ENCODE measurements at regions not wholly inside any gene's neighbourhood (a gene's known extent, or its start where the extent isn't known, plus 50 kb on each side); places are given as distances from the start of the nearest gene placed in this dataset.

- Histone ChIP-seq H3K27ac (no peak overlapping the region), H3K4me1 (replicated peaks in 1 of 2) (no peaks in the 10 kb centered on the region), H3K4me3 (no peak overlapping the region)
- in situ Hi-C loops (cut with MboI; ENCODE audit: low pct_unique_long_range_greater_than_20kb in 2 of 9, low sequenced_read_pairs in 9 of 9, unreplicated experiment in 9 of 9) = no loop called here
- no peak for ATAC-seq (replicated peaks in 6 of 8)
- 28 to 100% (median 80%) methylated on average over 1 to 5 of the region's 7 CpGs; no CpG with 5 or more reads in 1 of the 10 experiments for WGBS, 10 experiments
Observed at GRCh38 chrX:20498851-20499635, 232.3 kb upstream of the RPS6KA3 start.

- Histone ChIP-seq H3K4me3 (no peak overlapping the region), H3K4me1 (replicated peaks in 1 of 2) (no peaks in the 10 kb centered on the region), H3K27ac (no peak overlapping the region)
- in situ Hi-C loops (cut with MboI; ENCODE audit: low pct_unique_long_range_greater_than_20kb in 2 of 9, low sequenced_read_pairs in 9 of 9, unreplicated experiment in 9 of 9) = no loop called here
- WGBS, 10 experiments = 0 to 100% (median 69%) methylated on average over 1 to 2 of the region's 2 CpGs; no CpG with 5 or more reads in 5 of the 10 experiments
- peak in 3 of 8 experiments; percentile 39 to 62 (median 58) for ATAC-seq (replicated peaks in 6 of 8)
Observed at GRCh38 chrX:20495575-20495974, 228.9 kb upstream of the RPS6KA3 start.

- 33 to 67% methylated on average over 1 of the region's 1 CpG; no CpG with 5 or more reads in 8 of the 10 experiments for WGBS, 10 experiments
- Histone ChIP-seq H3K4me1 (replicated peaks in 1 of 2) (no peaks in the 10 kb centered on the region), H3K27ac (no peak overlapping the region), H3K4me3 (no peak overlapping the region)
- ATAC-seq (replicated peaks in 6 of 8) = no peak
- in situ Hi-C loops (cut with MboI; ENCODE audit: low pct_unique_long_range_greater_than_20kb in 2 of 9, low sequenced_read_pairs in 9 of 9, unreplicated experiment in 9 of 9) = no loop called here
Observed at GRCh38 chrX:20488473-20488872, 221.8 kb upstream of the RPS6KA3 start.

GRCh38 chrX:20487227-20487626, 220.5 kb upstream of the RPS6KA3 start:
- 14 to 80% (median 57%) methylated on average over 1 of the region's 1 CpG; no CpG with 5 or more reads in 7 of the 10 experiments for WGBS, 10 experiments
- in situ Hi-C loops (cut with MboI; ENCODE audit: low pct_unique_long_range_greater_than_20kb in 2 of 9, low sequenced_read_pairs in 9 of 9, unreplicated experiment in 9 of 9) = no loop called here
- H3K4me1 ChIP-seq (replicated peaks in 1 of 2) = no peaks in the 10 kb centered on the region
- H3K4me3 ChIP-seq = no peak overlapping the region
- ATAC-seq (replicated peaks in 6 of 8) = peak in 7 of 8 experiments; percentile 23 to 62 (median 46)
- no peak overlapping the region for H3K27ac ChIP-seq

GRCh38 chrX:20481632-20482031, 214.9 kb upstream of the RPS6KA3 start:
- Histone ChIP-seq H3K4me1 (replicated peaks in 1 of 2) (no peaks in the 10 kb centered on the region), H3K27ac (no peak overlapping the region), H3K4me3 (no peak overlapping the region)
- no peak for ATAC-seq (replicated peaks in 6 of 8)
- WGBS, 10 experiments = 8 to 83% (median 40%) methylated on average over 1 to 2 of the region's 2 CpGs; no CpG with 5 or more reads in 5 of the 10 experiments
- in situ Hi-C loops (cut with MboI; ENCODE audit: low pct_unique_long_range_greater_than_20kb in 2 of 9, low sequenced_read_pairs in 9 of 9, unreplicated experiment in 9 of 9) = no loop called here

- Histone ChIP-seq H3K27ac (no peak overlapping the region), H3K4me3 (no peak overlapping the region), H3K4me1 (replicated peaks in 1 of 2) (no peaks in the 10 kb centered on the region)
- in situ Hi-C loops (cut with MboI; ENCODE audit: low pct_unique_long_range_greater_than_20kb in 2 of 9, low sequenced_read_pairs in 9 of 9, unreplicated experiment in 9 of 9) = no loop called here
- WGBS, 10 experiments = 38 to 100% (median 94%) methylated on average over 1 to 4 of the region's 4 CpGs; no CpG with 5 or more reads in 2 of the 10 experiments
- ATAC-seq (replicated peaks in 6 of 8) = no peak
Observed at GRCh38 chrX:20479896-20480295, 213.2 kb upstream of the RPS6KA3 start.

GRCh38 chrX:20479048-20479447, 212.3 kb upstream of the RPS6KA3 start:
- Histone ChIP-seq H3K4me1 (replicated peaks in 1 of 2) (no peaks in the 10 kb centered on the region), H3K4me3 (no peak overlapping the region), H3K27ac (no peak overlapping the region)
- ATAC-seq (replicated peaks in 6 of 8) = no peak
- no CpG with 5 or more reads among the region's 2 CpGs for WGBS, 10 experiments
- in situ Hi-C loops (cut with MboI; ENCODE audit: low pct_unique_long_range_greater_than_20kb in 2 of 9, low sequenced_read_pairs in 9 of 9, unreplicated experiment in 9 of 9) = no loop called here

GRCh38 chrX:20477836-20478524, 211.3 kb upstream of the RPS6KA3 start:
- in situ Hi-C loops (cut with MboI; ENCODE audit: low pct_unique_long_range_greater_than_20kb in 2 of 9, low sequenced_read_pairs in 9 of 9, unreplicated experiment in 9 of 9) = no loop called here
- Histone ChIP-seq H3K4me3 (no peak overlapping the region), H3K4me1 (replicated peaks in 1 of 2) (peaks cover 0 to under 1% of the 10 kb centered on the region in 2 donors), H3K27ac (no peak overlapping the region)
- WGBS, 10 experiments = 71 to 100% methylated on average over 3 to 7 of the region's 8 CpGs; no CpG with 5 or more reads in 8 of the 10 experiments
- no peak for ATAC-seq (replicated peaks in 6 of 8)

GRCh38 chrX:20477219-20477618, 210.5 kb upstream of the RPS6KA3 start:
- in situ Hi-C loops (cut with MboI; ENCODE audit: low pct_unique_long_range_greater_than_20kb in 2 of 9, low sequenced_read_pairs in 9 of 9, unreplicated experiment in 9 of 9) = no loop called here
- 0 to 82% (median 55%) methylated on average over 1 to 3 of the region's 3 CpGs; no CpG with 5 or more reads in 6 of the 10 experiments for WGBS, 10 experiments
- no peak overlapping the region for H3K27ac ChIP-seq
- no peak for ATAC-seq (replicated peaks in 6 of 8)
- peaks cover 0 to 9% of the 10 kb centered on the region in 2 donors for H3K4me1 ChIP-seq (replicated peaks in 1 of 2)
- H3K4me3 ChIP-seq = no peak overlapping the region

GRCh38 chrX:20472620-20473258, 206.0 kb upstream of the RPS6KA3 start:
- peak in 5 of 8 experiments; percentile 50 to 81 (median 52) for ATAC-seq (replicated peaks in 6 of 8)
- 11 to 100% (median 70%) methylated on average over 1 to 4 of the region's 4 CpGs; no CpG with 5 or more reads in 4 of the 10 experiments for WGBS, 10 experiments
- in situ Hi-C loops (cut with MboI; ENCODE audit: low pct_unique_long_range_greater_than_20kb in 2 of 9, low sequenced_read_pairs in 9 of 9, unreplicated experiment in 9 of 9) = no loop called here
- H3K4me3 ChIP-seq = no peak overlapping the region
- H3K4me1 ChIP-seq (replicated peaks in 1 of 2) = peaks cover 0 to 18% of the 10 kb centered on the region in 2 donors
- H3K27ac ChIP-seq = no peak overlapping the region

- 42% methylated on average over 1 of the region's 1 CpG; no CpG with 5 or more reads in 9 of the 10 experiments for WGBS, 10 experiments
- peak in 2 of 8 experiments; percentile 38 to 41 for ATAC-seq (replicated peaks in 6 of 8)
- in situ Hi-C loops (cut with MboI; ENCODE audit: low pct_unique_long_range_greater_than_20kb in 2 of 9, low sequenced_read_pairs in 9 of 9, unreplicated experiment in 9 of 9) = no loop called here
- Histone ChIP-seq H3K4me3 (no peak overlapping the region), H3K4me1 (replicated peaks in 1 of 2) (peaks cover 0 to 18% of the 10 kb centered on the region in 2 donors), H3K27ac (no peak overlapping the region)
Observed at GRCh38 chrX:20472148-20472547, 205.4 kb upstream of the RPS6KA3 start.

- ATAC-seq (replicated peaks in 6 of 8) = no peak
- in situ Hi-C loops (cut with MboI; ENCODE audit: low pct_unique_long_range_greater_than_20kb in 2 of 9, low sequenced_read_pairs in 9 of 9, unreplicated experiment in 9 of 9) = no loop called here
- H3K4me1 ChIP-seq (replicated peaks in 1 of 2) = peaks cover 0 to 18% of the 10 kb centered on the region in 2 donors
- no peak overlapping the region for H3K27ac ChIP-seq
- H3K4me3 ChIP-seq = no peak overlapping the region
Observed at GRCh38 chrX:20471483-20471882, 204.8 kb upstream of the RPS6KA3 start.

Measured in motor neuron (in vitro differentiated cells).